IgD-negative memory B cell (primary cell): ENCODE measurements at regions not wholly inside any gene's neighbourhood (a gene's known extent, or its start where the extent isn't known, plus 50 kb on each side); places are given as distances from the start of the nearest gene placed in this dataset.

Experiments
- H3K27ac Mint-ChIP-seq, 3 donors: one replicate each; pipeline ENCODE4 v1.8.0; 2020 to 2022; ENCODE audit warnings: mild to moderate bottlenecking in 3 of 3, mixed read lengths in 3 of 3, moderate library complexity in 1 of 3
- H3K27me3 Mint-ChIP-seq: one replicate; pipeline ENCODE4 v1.8.0; 2021; ENCODE audit warnings: mixed read lengths
- H3K36me3 Mint-ChIP-seq: one replicate; pipeline ENCODE4 v1.8.0; 2020; ENCODE audit warnings: mild to moderate bottlenecking, mixed read lengths
- H3K4me1 Mint-ChIP-seq, 3 donors: one replicate each; pipeline ENCODE4 v1.8.0; 2020 to 2022; ENCODE audit warnings: mixed read lengths in 3 of 3, mild to moderate bottlenecking in 1 of 3
- H3K4me3 Mint-ChIP-seq, 4 donors: one replicate each; pipeline ENCODE4 v1.8.0; 2020 to 2022; ENCODE audit warnings: mild to moderate bottlenecking in 4 of 4, mixed read lengths in 4 of 4, moderate library complexity in 3 of 4
- H3K9me3 Mint-ChIP-seq, 3 donors: one replicate each; pipeline ENCODE4 v1.8.0; 2020 to 2021; ENCODE audit warnings: mixed read lengths in 3 of 3, mild to moderate bottlenecking in 1 of 3

- Mint-ChIP-seq H3K4me1 (no peaks in the 10 kb centered on the region), H3K9me3 (peaks cover 5 to 10% (median 6%) of the 10 kb centered on the region in 3 donors), H3K36me3 (no peaks in the 10 kb centered on the region), H3K4me3 (no peak overlapping the region), H3K27ac (no peak overlapping the region), H3K27me3 (no peaks in the 10 kb centered on the region)
Measured at GRCh38 chr21:27286760-27287159, 319.9 kb upstream of the ADAMTS5 start.

GRCh38 chr21:27277110-27277509, 310.2 kb upstream of the ADAMTS5 start:
- Mint-ChIP-seq H3K4me1 (no peaks in the 10 kb centered on the region), H3K27me3 (no peaks in the 10 kb centered on the region), H3K4me3 (no peak overlapping the region), H3K27ac (no peak overlapping the region), H3K36me3 (no peaks in the 10 kb centered on the region), H3K9me3 (peaks cover 2 to 12% (median 4%) of the 10 kb centered on the region in 3 donors)

- Mint-ChIP-seq H3K9me3 (peaks cover 2 to 15% (median 2%) of the 10 kb centered on the region in 3 donors), H3K4me3 (no peak overlapping the region), H3K36me3 (no peaks in the 10 kb centered on the region), H3K4me1 (no peaks in the 10 kb centered on the region), H3K27ac (no peak overlapping the region), H3K27me3 (no peaks in the 10 kb centered on the region)
Measured at GRCh38 chr21:27275294-27275927, 308.5 kb upstream of the ADAMTS5 start.

- H3K27ac Mint-ChIP-seq = no peak overlapping the region
- no peaks in the 10 kb centered on the region for H3K4me1 Mint-ChIP-seq
- no peaks in the 10 kb centered on the region for H3K27me3 Mint-ChIP-seq
Measured at GRCh38 chr21:27269644-27270043, 302.8 kb upstream of the ADAMTS5 start.

GRCh38 chr21:27268290-27268689, 301.4 kb upstream of the ADAMTS5 start:
- Mint-ChIP-seq H3K4me3 (no peak overlapping the region), H3K36me3 (no peaks in the 10 kb centered on the region), H3K9me3 (peaks cover 0 to 8% (median 0%) of the 10 kb centered on the region in 3 donors), H3K4me1 (no peaks in the 10 kb centered on the region), H3K27ac (no peak overlapping the region), H3K27me3 (no peaks in the 10 kb centered on the region)

More at GRCh38 chr21:27269644-27270043, 302.8 kb upstream of the ADAMTS5 start:
- Mint-ChIP-seq H3K4me3 (no peak overlapping the region), H3K36me3 (no peaks in the 10 kb centered on the region), H3K9me3 (peaks cover 0 to 8% (median 0%) of the 10 kb centered on the region in 3 donors)

GRCh38 chr21:27265949-27266348, 299.1 kb upstream of the ADAMTS5 start:
- no peaks in the 10 kb centered on the region for H3K36me3 Mint-ChIP-seq
- H3K27me3 Mint-ChIP-seq = no peaks in the 10 kb centered on the region
- peaks cover 0 to 4% (median 0%) of the 10 kb centered on the region in 3 donors for H3K9me3 Mint-ChIP-seq
- H3K27ac Mint-ChIP-seq = no peak overlapping the region
- no peak overlapping the region for H3K4me3 Mint-ChIP-seq
- no peaks in the 10 kb centered on the region for H3K4me1 Mint-ChIP-seq

GRCh38 chr21:27265492-27265891, 298.6 kb upstream of the ADAMTS5 start:
- Mint-ChIP-seq H3K27me3 (no peaks in the 10 kb centered on the region), H3K36me3 (no peaks in the 10 kb centered on the region), H3K9me3 (no peaks in the 10 kb centered on the region), H3K27ac (no peak overlapping the region), H3K4me3 (no peak overlapping the region), H3K4me1 (no peaks in the 10 kb centered on the region)

- H3K27me3 Mint-ChIP-seq = no peaks in the 10 kb centered on the region
- H3K9me3 Mint-ChIP-seq = peaks cover 0 to 15% (median 4%) of the 10 kb centered on the region in 3 donors
- H3K4me3 Mint-ChIP-seq = no peak overlapping the region
- H3K4me1 Mint-ChIP-seq = no peaks in the 10 kb centered on the region
- H3K27ac Mint-ChIP-seq = no peak overlapping the region
- no peaks in the 10 kb centered on the region for H3K36me3 Mint-ChIP-seq
Measured at GRCh38 chr21:27261676-27262075, 294.8 kb upstream of the ADAMTS5 start.

GRCh38 chr21:27260728-27261127, 293.8 kb upstream of the ADAMTS5 start:
- H3K4me3 Mint-ChIP-seq = no peak overlapping the region
- H3K9me3 Mint-ChIP-seq = peaks cover 0 to 15% (median 4%) of the 10 kb centered on the region in 3 donors
- H3K27me3 Mint-ChIP-seq = no peaks in the 10 kb centered on the region
- H3K36me3 Mint-ChIP-seq = no peaks in the 10 kb centered on the region
- H3K27ac Mint-ChIP-seq = no peak overlapping the region
- no peaks in the 10 kb centered on the region for H3K4me1 Mint-ChIP-seq

GRCh38 chr21:27258742-27259448, 292.0 kb upstream of the ADAMTS5 start:
- H3K9me3 Mint-ChIP-seq = peaks cover 0 to 15% (median 4%) of the 10 kb centered on the region in 3 donors

GRCh38 chr21:27257908-27258556, 291.1 kb upstream of the ADAMTS5 start:
- Mint-ChIP-seq H3K27me3 (no peaks in the 10 kb centered on the region), H3K9me3 (peaks cover 0 to 15% (median 4%) of the 10 kb centered on the region in 3 donors), H3K27ac (no peak overlapping the region), H3K4me1 (no peaks in the 10 kb centered on the region), H3K36me3 (no peaks in the 10 kb centered on the region), H3K4me3 (no peak overlapping the region)

More at GRCh38 chr21:27258742-27259448, 292.0 kb upstream of the ADAMTS5 start:
- Mint-ChIP-seq H3K4me1 (no peaks in the 10 kb centered on the region), H3K36me3 (no peaks in the 10 kb centered on the region), H3K27ac (no peak overlapping the region), H3K4me3 (no peak overlapping the region), H3K27me3 (no peaks in the 10 kb centered on the region)

- no peak overlapping the region for H3K4me3 Mint-ChIP-seq
- no peaks in the 10 kb centered on the region for H3K27me3 Mint-ChIP-seq
- H3K9me3 Mint-ChIP-seq = peaks cover 0 to 15% (median 4%) of the 10 kb centered on the region in 3 donors
- H3K36me3 Mint-ChIP-seq = no peaks in the 10 kb centered on the region
- H3K4me1 Mint-ChIP-seq = no peaks in the 10 kb centered on the region
- no peak overlapping the region for H3K27ac Mint-ChIP-seq
Measured at GRCh38 chr21:27257226-27257625, 290.3 kb upstream of the ADAMTS5 start.

GRCh38 chr21:27251752-27252151, 284.9 kb upstream of the ADAMTS5 start:
- no peaks in the 10 kb centered on the region for H3K36me3 Mint-ChIP-seq
- peaks cover 0 to 4% (median 3%) of the 10 kb centered on the region in 3 donors for H3K9me3 Mint-ChIP-seq
- H3K4me1 Mint-ChIP-seq = no peaks in the 10 kb centered on the region
- H3K4me3 Mint-ChIP-seq = no peak overlapping the region
- no peaks in the 10 kb centered on the region for H3K27me3 Mint-ChIP-seq
- no peak overlapping the region for H3K27ac Mint-ChIP-seq

GRCh38 chr21:27250366-27250765, 283.5 kb upstream of the ADAMTS5 start:
- H3K9me3 Mint-ChIP-seq = peaks cover 0 to 4% (median 3%) of the 10 kb centered on the region in 3 donors
- no peak overlapping the region for H3K27ac Mint-ChIP-seq
- no peaks in the 10 kb centered on the region for H3K4me1 Mint-ChIP-seq
- H3K27me3 Mint-ChIP-seq = no peaks in the 10 kb centered on the region
- H3K4me3 Mint-ChIP-seq = no peak overlapping the region
- no peaks in the 10 kb centered on the region for H3K36me3 Mint-ChIP-seq

- H3K4me3 Mint-ChIP-seq = no peak overlapping the region
- no peaks in the 10 kb centered on the region for H3K27me3 Mint-ChIP-seq
- H3K4me1 Mint-ChIP-seq = no peaks in the 10 kb centered on the region
- peaks cover 0 to 4% (median 3%) of the 10 kb centered on the region in 3 donors for H3K9me3 Mint-ChIP-seq
- H3K27ac Mint-ChIP-seq = no peak overlapping the region
- H3K36me3 Mint-ChIP-seq = no peaks in the 10 kb centered on the region
Measured at GRCh38 chr21:27248814-27249213, 281.9 kb upstream of the ADAMTS5 start.
